GM06990 (cell line): ENCODE measurements at regions not wholly inside any gene's neighbourhood (a gene's known extent, or its start where the extent isn't known, plus 50 kb on each side); places are given as distances from the start of the nearest gene placed in this dataset.

Experiments used
- DNase-seq: peaks from one replicate; pipeline ENCODE4 v3.0.0-alpha.2; 2011; ENCODE audit not compliant: insufficient read length; ENCODE audit errors: extremely low read depth
- H3K27me3 ChIP-seq: replicated peaks from 2 replicates; pipeline ENCODE4 v1.6.0; 2011; ENCODE audit warnings: low read length; ENCODE audit not compliant: control insufficient read depth, insufficient read depth
- H3K36me3 ChIP-seq: 2 replicates; pipeline ENCODE4 v1.5.1; 2011; ENCODE audit warnings: low read length; ENCODE audit not compliant: control insufficient read depth, insufficient read depth
- H3K4me3 ChIP-seq: replicated peaks from 2 replicates; pipeline ENCODE4 v1.5.1; 2011; ENCODE audit warnings: low read depth, mild to moderate bottlenecking, control low read depth, low read length
- TF ChIP-seq, protein P1 (sequence below): IDR thresholded peaks from 2 replicates; pipeline ENCODE4 v1.5.1; 2011; ENCODE audit warnings: low read length, control low read depth, mild to moderate bottlenecking, inconsistent platforms; ENCODE audit not compliant: insufficient read depth, poor library complexity, severe bottlenecking

DNA sequence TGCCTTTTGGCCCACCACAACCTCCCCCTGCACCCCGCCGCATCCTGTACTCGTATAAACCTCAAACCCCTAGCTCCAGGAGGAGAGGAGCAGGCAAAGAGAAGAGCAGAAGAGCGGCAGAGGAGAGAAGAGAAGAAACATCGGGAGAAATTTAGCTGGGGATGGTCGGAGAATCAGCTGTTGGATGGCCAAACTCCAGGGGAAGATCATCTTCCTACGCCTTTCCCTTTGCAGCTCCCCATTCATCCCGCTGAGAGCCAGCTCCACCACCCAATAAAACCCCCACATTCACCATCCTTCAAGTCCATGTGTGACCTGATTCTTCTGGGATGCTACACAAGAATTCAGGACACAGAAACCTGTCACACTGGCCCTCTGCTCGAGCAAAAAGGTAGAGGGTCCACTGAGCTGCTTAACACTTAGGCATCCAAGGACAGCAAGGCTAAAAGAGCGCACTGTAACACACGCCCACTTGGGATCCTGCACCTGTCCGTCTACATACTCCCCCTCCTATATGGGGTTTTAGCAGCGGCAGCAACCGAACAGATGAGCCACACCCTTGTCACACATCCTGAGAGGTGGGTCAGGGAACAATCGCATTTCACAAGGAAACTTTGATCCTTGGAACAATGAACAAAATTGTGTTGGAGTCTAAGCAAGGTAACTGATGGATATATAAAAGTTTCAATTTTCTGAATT lies 51.6 kb upstream of the MIR17HG start:
- TF ChIP-seq, protein P1, sequence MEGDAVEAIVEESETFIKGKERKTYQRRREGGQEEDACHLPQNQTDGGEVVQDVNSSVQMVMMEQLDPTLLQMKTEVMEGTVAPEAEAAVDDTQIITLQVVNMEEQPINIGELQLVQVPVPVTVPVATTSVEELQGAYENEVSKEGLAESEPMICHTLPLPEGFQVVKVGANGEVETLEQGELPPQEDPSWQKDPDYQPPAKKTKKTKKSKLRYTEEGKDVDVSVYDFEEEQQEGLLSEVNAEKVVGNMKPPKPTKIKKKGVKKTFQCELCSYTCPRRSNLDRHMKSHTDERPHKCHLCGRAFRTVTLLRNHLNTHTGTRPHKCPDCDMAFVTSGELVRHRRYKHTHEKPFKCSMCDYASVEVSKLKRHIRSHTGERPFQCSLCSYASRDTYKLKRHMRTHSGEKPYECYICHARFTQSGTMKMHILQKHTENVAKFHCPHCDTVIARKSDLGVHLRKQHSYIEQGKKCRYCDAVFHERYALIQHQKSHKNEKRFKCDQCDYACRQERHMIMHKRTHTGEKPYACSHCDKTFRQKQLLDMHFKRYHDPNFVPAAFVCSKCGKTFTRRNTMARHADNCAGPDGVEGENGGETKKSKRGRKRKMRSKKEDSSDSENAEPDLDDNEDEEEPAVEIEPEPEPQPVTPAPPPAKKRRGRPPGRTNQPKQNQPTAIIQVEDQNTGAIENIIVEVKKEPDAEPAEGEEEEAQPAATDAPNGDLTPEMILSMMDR, result no peak
- no peak for DNase-seq
- no peaks in the 10 kb centered on the region for H3K27me3 ChIP-seq

DNA sequence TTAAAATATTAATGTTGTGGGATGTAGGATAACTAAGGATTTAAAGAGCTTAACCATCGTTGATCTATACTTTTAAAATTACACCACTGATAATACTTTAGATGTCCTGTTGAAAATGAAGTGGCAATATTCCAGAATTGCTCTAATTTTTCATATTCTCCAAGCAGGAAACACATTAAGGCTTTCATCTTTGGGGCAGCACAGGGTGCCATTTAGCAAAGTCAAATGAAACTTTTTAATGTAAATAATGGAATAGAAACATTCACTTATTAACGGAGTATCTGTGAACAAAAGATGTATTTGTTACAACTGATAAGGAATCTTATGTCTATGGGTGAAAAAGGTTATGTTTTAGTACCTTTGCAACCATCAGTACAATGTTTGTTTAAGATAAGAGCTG lies 50.0 kb upstream of the MIR17HG start:
- TF ChIP-seq, protein P1, result no peak
- no peaks in the 10 kb centered on the region for H3K27me3 ChIP-seq
- no peak overlapping the region for H3K4me3 ChIP-seq
- H3K36me3 ChIP-seq, result no peaks in the 10 kb centered on the region
- no peak for DNase-seq

More for the DNA sequence above, 51.6 kb upstream of the MIR17HG start:
- Histone ChIP-seq H3K36me3 (no peaks in the 10 kb centered on the region), H3K4me3 (no peak overlapping the region)
